HEK293T (cell line): ENCODE measurements at regions not wholly inside any gene's neighbourhood (a gene's known extent, or its start where the extent isn't known, plus 50 kb on each side); places are given as distances from the start of the nearest gene placed in this dataset.
"Not testable (repeated sequence)": the region's sequence is repeated elsewhere in the genome, so short reads cannot be mapped to it uniquely, and the experiment has no call there.

Experiments
- CTCF ChIA-PET: fragments of 350-600 bp; formaldehyde crosslinking; extraction: SDS; loops from one replicate; lab custom pipeline; 2021; ENCODE audit warnings: antibody characterized with exemption, inconsistent platforms; lab: Yijun Ruan, JAX
- POLR2A ChIA-PET: fragments of 350-600 bp; formaldehyde crosslinking; extraction: SDS; loops from one replicate; lab custom pipeline; 2020; ENCODE audit warnings: antibody characterized with exemption, inconsistent platforms; lab: Yijun Ruan, JAX
- DNase-seq: peaks from one replicate; pipeline ENCODE4 v3.0.0; 2012; ENCODE audit warnings: mixed read lengths; ENCODE audit errors: extremely low spot score
- ARNT ChIP-seq: fragments of 450-650 bp; IDR thresholded peaks from 2 replicates; pipeline ENCODE4 v1.6.1; 2017; ENCODE audit warnings: mild to moderate bottlenecking
- BHLHE40 ChIP-seq: fragments of 450-650 bp; IDR thresholded peaks from 2 replicates; pipeline ENCODE4 v1.6.1; 2016; ENCODE audit warnings: mild to moderate bottlenecking, moderate library complexity, borderline replicate concordance
- CTBP1 ChIP-seq: fragments of 450-650 bp; IDR thresholded peaks from 2 replicates; pipeline ENCODE4 v1.6.1; 2016; ENCODE audit warnings: borderline replicate concordance
- ELF4 ChIP-seq: fragments of 450-650 bp; IDR thresholded peaks from 2 replicates; pipeline ENCODE4 v1.6.1; 2017; ENCODE audit warnings: antibody characterized with exemption
- FOXA1 ChIP-seq: fragments of 450-650 bp; IDR thresholded peaks from 2 replicates; pipeline ENCODE4 v1.6.1; 2016; ENCODE audit warnings: mild to moderate bottlenecking
- FOXK2 ChIP-seq: fragments of 450-650 bp; IDR thresholded peaks from 2 replicates; pipeline ENCODE4 v1.6.1; 2016; ENCODE audit warnings: mild to moderate bottlenecking
- FOXM1 ChIP-seq: fragments of 450-650 bp; IDR thresholded peaks from 2 replicates; pipeline ENCODE4 v1.6.1; 2017; ENCODE audit warnings: mild to moderate bottlenecking, borderline replicate concordance
- HDGF ChIP-seq: fragments of 450-650 bp; IDR thresholded peaks from 2 replicates; pipeline ENCODE4 v1.6.1; 2017; ENCODE audit warnings: antibody characterized with exemption, borderline replicate concordance
- L3MBTL2 ChIP-seq: fragments of 450-650 bp; conservative IDR thresholded peaks from 2 replicates; pipeline ENCODE4 v1.6.1; 2016; ENCODE audit warnings: mild to moderate bottlenecking
- LEF1 ChIP-seq: fragments of 450-650 bp; IDR thresholded peaks from 2 replicates; pipeline ENCODE4 v1.6.1; 2017; ENCODE audit warnings: mild to moderate bottlenecking, borderline replicate concordance
- NFRKB ChIP-seq: fragments of 450-650 bp; IDR thresholded peaks from 2 replicates; pipeline ENCODE4 v1.6.1; 2016; ENCODE audit warnings: mild to moderate bottlenecking, moderate library complexity
- SP1 ChIP-seq: fragments of 450-650 bp; IDR thresholded peaks from 2 replicates; pipeline ENCODE4 v1.6.1; 2017
- SUZ12 ChIP-seq: fragments of 450-650 bp; IDR thresholded peaks from 2 replicates; pipeline ENCODE4 v1.6.1; 2016; ENCODE audit warnings: mild to moderate bottlenecking
- TARDBP ChIP-seq: fragments of 450-650 bp; IDR thresholded peaks from 2 replicates; pipeline ENCODE4 v1.6.1; 2016
- ZNF384 ChIP-seq: fragments of 450-650 bp; IDR thresholded peaks from 2 replicates; pipeline ENCODE4 v1.6.1; 2016
- TF ChIP-seq, protein P1 (sequence below): fragments of 450-650 bp; IDR thresholded peaks from 2 replicates; pipeline ENCODE4 v1.6.1; 2016

DNA sequence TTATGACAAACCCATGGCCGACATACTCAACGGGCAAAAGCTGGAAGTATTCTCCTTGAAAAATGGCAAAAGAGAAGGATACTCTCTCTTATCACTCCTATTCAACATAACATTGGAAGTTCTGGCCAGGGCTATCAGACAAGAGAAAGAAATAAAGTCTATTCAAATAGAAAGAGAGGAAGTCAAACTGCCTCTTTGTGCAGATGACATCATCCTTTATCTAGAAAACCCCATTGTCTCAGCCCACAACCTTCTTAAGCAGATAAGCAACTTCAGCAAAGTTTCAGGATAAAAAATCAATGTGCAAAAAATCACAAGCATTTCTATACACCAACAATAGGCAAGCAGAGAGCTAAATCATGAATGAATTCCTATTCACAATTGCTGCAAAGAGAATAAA is 1799.9 kb upstream of the ACO1 start:
- no peak for DNase-seq
- no peak for TF ChIP-seq SUZ12
- TF ChIP-seq FOXM1: no peak
- TF ChIP-seq CTBP1: no peak
- no peak for TF ChIP-seq BHLHE40
- TF ChIP-seq, protein P1, sequence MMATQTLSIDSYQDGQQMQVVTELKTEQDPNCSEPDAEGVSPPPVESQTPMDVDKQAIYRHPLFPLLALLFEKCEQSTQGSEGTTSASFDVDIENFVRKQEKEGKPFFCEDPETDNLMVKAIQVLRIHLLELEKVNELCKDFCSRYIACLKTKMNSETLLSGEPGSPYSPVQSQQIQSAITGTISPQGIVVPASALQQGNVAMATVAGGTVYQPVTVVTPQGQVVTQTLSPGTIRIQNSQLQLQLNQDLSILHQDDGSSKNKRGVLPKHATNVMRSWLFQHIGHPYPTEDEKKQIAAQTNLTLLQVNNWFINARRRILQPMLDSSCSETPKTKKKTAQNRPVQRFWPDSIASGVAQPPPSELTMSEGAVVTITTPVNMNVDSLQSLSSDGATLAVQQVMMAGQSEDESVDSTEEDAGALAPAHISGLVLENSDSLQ: no peak
- TF ChIP-seq LEF1: no peak
- TF ChIP-seq NFRKB: no peak
- no peak for TF ChIP-seq SP1
- TF ChIP-seq FOXK2: no peak
- no peak for TF ChIP-seq FOXA1
- TF ChIP-seq ZNF384: no peak
- TF ChIP-seq ARNT: no peak
- no peak for TF ChIP-seq HDGF
- no peak for TF ChIP-seq L3MBTL2
- no peak for TF ChIP-seq ELF4
- ChIA-PET POLR2A (no interaction called here), CTCF (no interaction called here)

DNA sequence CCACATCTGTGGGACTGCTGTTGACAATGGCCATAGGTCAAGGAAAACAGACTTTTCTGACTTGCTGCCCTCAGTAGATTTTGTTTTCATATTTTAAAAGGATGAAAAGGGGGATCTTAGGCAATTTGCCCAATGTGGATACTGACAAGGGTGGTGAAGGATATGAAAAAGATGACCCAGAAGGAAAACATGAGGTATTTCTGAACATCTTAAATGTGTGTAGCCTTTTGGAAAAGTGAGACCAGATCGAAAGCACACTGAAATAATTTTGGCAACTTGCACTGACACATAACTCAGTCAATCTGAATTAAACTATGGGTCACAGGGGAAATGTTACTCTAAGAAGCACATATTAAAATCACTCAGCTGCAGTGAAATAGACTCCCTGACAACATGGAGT is 1793.0 kb upstream of the ACO1 start:
- TF ChIP-seq FOXK2 (no peak), HDGF (no peak), SP1 (no peak), ELF4 (no peak), CTBP1 (no peak), LEF1 (no peak), TARDBP (no peak), SUZ12 (no peak)
- TF ChIP-seq, protein P1: no peak
- DNase-seq: no peak
- ChIA-PET POLR2A (no interaction called here), CTCF (no interaction called here)

DNA sequence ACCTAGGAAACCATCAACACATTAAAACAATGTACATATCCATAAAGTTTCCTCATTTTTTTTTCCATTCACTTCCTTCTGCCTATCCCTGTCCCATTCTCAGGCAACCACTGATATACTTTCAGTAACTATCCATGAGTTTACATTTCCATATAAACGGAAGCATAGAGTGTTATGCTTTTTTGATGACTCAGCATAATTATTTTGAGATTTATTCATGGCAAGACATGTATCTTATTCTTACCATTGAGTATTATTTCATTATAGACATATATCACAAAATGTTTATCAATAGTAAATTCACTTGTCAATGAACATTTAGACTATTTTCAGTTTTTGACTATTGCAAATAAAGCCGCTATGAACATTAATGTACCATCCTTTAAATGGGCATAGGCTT is 1786.8 kb upstream of the ACO1 start:
- CTCF ChIA-PET: no interaction called here
- DNase-seq: no peak
- TF ChIP-seq TARDBP (no peak), ARNT (no peak), HDGF (no peak), SUZ12 (no peak), CTBP1 (no peak), FOXM1 (no peak), FOXK2 (no peak), SP1 (no peak), ZNF384 (no peak)
- TF ChIP-seq, protein P1: no peak
- POLR2A ChIA-PET: no interaction called here

DNA sequence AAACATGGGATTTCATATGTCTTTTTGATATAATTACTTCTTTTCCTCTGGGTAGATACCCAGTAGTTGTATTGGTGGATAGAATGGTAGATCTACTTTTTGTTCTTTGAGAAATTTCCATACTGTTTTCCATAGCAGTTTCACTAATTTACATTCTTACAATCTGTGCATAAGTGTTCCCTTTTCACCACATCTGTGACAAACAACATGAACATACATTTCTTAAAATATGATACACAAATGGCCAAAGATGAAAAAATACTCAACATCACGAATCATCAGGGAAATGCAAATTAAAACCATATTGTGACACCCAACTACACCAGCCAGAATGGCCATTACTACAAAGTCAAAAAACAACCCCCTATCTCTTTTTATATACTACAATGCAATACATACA is 1778.5 kb upstream of the ACO1 start:
- no peak for TF ChIP-seq SP1
- no peak for TF ChIP-seq SUZ12
- no peak for TF ChIP-seq HDGF
- TF ChIP-seq FOXK2: no peak
- no peak for TF ChIP-seq NFRKB
- TF ChIP-seq FOXA1: no peak
- TF ChIP-seq, protein P1: no peak
- no peak for TF ChIP-seq L3MBTL2
- no peak for TF ChIP-seq LEF1
- TF ChIP-seq TARDBP: no peak
- no peak for TF ChIP-seq ARNT
- no peak for TF ChIP-seq ZNF384
- no peak for TF ChIP-seq FOXM1
- no peak for TF ChIP-seq ELF4
- no peak for TF ChIP-seq BHLHE40
- ChIA-PET POLR2A (no interaction called here), CTCF (no interaction called here)
- DNase-seq: no peak

DNA sequence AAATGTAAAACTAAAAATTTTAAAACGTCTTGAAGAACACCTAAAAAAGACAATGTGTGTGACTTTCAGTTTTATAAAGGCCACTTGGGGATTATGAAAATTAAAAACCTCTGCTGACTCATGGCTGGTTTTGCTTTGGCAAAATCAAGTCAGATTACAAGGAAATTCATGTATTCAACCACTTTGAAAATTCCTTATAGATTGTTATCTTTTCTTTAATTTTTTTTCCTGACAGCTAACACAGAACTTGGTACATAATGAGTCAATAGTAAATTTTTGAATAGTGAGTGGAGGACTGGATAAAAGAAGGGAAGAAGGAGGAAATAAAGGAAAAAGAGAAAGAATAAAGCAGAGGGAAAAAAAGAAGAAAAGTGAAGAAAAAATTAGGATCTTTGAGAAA is 1774.7 kb upstream of the ACO1 start:
- CTCF ChIA-PET: no interaction called here
- DNase-seq: no peak
- TF ChIP-seq LEF1: no peak
- POLR2A ChIA-PET: no interaction called here

DNA sequence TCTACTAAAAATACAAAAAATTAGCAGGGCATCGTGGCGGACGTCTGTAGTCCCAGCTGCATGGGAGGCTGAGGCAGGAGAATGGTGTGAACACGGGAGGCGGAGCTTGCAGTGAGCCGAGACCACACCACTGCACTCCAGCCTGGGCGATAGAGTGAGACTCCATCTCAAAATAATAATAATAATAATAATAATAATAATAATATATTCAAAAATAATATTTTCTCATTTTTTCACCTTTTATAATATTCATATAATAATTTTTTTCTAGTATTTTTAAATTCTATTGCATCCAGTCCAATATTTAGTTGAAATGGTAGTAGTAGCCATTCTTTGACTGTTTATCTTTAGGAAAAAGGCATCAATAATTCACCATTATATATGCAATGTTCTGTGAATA is 1767.7 kb upstream of the ACO1 start:
- POLR2A ChIA-PET, CTCF ChIA-PET, DNase-seq: not testable (repeated sequence)

DNA sequence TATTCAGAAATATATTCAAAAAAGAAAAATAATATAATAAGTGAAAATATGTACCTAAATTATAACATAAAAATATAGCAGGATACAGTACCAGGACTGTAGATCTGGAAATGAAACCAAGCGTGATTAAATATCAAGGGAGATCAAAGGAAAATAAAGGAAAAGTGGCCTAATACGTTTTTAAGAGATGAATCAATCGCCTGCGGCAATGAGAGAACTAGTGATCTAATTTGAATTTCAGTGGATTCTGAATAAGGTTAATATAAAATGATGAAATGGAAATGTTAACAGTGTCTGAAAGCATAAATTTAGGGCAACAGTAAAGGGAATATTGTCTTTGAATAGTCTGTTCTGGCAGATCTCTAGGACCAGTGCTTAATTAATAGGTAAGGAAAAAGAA is 1761.9 kb upstream of the ACO1 start:
- CTCF ChIA-PET: no interaction called here
- TF ChIP-seq FOXM1 (no peak), ELF4 (no peak), ZNF384 (no peak), TARDBP (no peak), CTBP1 (no peak), HDGF (no peak), SUZ12 (no peak), FOXA1 (no peak), ARNT (no peak), FOXK2 (no peak), LEF1 (no peak)
- TF ChIP-seq, protein P1: no peak
- POLR2A ChIA-PET: no interaction called here
- no peak for DNase-seq
